ENCODE measurements at regions not wholly inside any gene's neighbourhood (a gene's known extent, or its start where the extent isn't known, plus 50 kb on each side); places are given as distances from the start of the nearest gene placed in this dataset.

DNA sequence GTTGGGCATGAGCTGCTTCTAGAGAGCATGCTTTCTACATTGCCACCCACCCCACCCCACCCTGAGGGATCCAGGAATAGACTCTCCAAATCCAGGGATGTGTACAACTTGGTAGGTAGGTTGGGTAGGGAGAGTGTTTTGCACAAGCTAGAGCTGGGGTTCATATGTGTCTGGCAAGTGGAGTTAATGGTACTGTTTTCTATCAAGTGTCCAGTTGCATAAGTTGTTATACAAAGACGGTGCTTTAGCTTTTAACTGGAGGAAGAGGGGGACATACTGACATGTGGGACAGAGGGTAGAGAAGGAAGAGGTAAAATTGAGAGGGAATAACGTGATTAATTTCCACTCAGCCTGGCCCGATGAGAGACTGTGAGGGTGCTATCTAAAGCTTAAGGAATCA, 51.0 kb upstream of the TNC start:
- TF ChIP-seq, protein P1, sequence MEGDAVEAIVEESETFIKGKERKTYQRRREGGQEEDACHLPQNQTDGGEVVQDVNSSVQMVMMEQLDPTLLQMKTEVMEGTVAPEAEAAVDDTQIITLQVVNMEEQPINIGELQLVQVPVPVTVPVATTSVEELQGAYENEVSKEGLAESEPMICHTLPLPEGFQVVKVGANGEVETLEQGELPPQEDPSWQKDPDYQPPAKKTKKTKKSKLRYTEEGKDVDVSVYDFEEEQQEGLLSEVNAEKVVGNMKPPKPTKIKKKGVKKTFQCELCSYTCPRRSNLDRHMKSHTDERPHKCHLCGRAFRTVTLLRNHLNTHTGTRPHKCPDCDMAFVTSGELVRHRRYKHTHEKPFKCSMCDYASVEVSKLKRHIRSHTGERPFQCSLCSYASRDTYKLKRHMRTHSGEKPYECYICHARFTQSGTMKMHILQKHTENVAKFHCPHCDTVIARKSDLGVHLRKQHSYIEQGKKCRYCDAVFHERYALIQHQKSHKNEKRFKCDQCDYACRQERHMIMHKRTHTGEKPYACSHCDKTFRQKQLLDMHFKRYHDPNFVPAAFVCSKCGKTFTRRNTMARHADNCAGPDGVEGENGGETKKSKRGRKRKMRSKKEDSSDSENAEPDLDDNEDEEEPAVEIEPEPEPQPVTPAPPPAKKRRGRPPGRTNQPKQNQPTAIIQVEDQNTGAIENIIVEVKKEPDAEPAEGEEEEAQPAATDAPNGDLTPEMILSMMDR (IDR thresholded peaks at IDR 0.05), result no peak
- TF ChIP-seq ZFX (IDR thresholded peaks at IDR 0.05; ENCODE audit: borderline replicate concordance), result no peak

Measured in 22Rv1 (cell line).